Lower leg skin (tissue), 4 donors: ENCODE measurements at regions not wholly inside any gene's neighbourhood (a gene's known extent, or its start where the extent isn't known, plus 50 kb on each side); places are given as distances from the start of the nearest gene placed in this dataset.

ENCODE experiments used
- DNase-seq, 2 donors: peaks; one replicate each; pipeline ENCODE4 v3.0.0-alpha.2; 2019; ENCODE audit warnings: low spot score in 2 of 2
- H3K4me3 ChIP-seq: fragments of 200-600 bp; sonication (generic); 2 replicates; pipeline ENCODE4 v1.5.1; 2017; ENCODE audit warnings: mild to moderate bottlenecking, low read depth; ENCODE audit not compliant: poor library complexity, severe bottlenecking
- POLR2A ChIP-seq, 2 donors: fragments of 450-650 bp; IDR thresholded peaks; one replicate each; pipeline ENCODE4 v1.6.1; 2016 to 2017; ENCODE audit warnings: antibody characterized with exemption in 2 of 2, mild to moderate bottlenecking in 1 of 2, moderate library complexity in 1 of 2
- WGBS, 2 donors: methylation state at CpG; one replicate each; pipeline ENCODE4 v1.1.5; 2018; 5-methylcytosine and 5-hydroxymethylcytosine counted together
- intact Hi-C: fragments of 100-400 bp; cut with DNase I; formaldehyde crosslinking; loops from one replicate; pipeline ENCODE4 v1.15.0; 2023; ENCODE audit warnings: low total_unique reads
- TF ChIP-seq, protein P1 (sequence below), 3 donors: fragments of 450-650 bp; IDR thresholded peaks; one replicate each; pipeline ENCODE4 v1.5.1; 2016; ENCODE audit warnings: antibody characterized with exemption in 3 of 3, mild to moderate bottlenecking in 3 of 3, moderate library complexity in 2 of 3

DNA sequence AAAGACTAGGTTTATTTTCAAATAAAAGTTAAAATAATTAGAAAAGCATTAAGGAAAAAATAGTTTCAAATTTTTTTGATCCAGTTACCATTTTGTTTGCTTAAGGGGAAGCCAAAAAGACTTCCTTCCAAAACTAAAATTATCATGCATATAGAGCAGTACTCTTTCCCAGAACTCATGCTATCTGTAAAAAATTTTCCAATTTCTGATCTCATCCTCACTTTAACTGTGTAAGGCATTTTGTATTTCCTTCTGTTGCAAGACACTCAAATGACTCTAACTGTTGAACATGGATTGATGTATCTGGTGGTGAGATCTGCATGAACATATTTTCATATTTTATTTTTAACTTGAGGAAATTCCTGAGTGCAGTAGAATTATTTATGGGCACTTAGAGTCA is 150.1 kb downstream of the ADAM29 start:
- H3K4me3 ChIP-seq = no peak overlapping the region
- TF ChIP-seq, protein P1, sequence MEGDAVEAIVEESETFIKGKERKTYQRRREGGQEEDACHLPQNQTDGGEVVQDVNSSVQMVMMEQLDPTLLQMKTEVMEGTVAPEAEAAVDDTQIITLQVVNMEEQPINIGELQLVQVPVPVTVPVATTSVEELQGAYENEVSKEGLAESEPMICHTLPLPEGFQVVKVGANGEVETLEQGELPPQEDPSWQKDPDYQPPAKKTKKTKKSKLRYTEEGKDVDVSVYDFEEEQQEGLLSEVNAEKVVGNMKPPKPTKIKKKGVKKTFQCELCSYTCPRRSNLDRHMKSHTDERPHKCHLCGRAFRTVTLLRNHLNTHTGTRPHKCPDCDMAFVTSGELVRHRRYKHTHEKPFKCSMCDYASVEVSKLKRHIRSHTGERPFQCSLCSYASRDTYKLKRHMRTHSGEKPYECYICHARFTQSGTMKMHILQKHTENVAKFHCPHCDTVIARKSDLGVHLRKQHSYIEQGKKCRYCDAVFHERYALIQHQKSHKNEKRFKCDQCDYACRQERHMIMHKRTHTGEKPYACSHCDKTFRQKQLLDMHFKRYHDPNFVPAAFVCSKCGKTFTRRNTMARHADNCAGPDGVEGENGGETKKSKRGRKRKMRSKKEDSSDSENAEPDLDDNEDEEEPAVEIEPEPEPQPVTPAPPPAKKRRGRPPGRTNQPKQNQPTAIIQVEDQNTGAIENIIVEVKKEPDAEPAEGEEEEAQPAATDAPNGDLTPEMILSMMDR (IDR thresholded peaks at IDR 0.05) = no peak
- no peak for TF ChIP-seq POLR2A (IDR thresholded peaks at IDR 0.05)
- intact Hi-C loops = no loop called here
- DNase-seq = no peak

DNA sequence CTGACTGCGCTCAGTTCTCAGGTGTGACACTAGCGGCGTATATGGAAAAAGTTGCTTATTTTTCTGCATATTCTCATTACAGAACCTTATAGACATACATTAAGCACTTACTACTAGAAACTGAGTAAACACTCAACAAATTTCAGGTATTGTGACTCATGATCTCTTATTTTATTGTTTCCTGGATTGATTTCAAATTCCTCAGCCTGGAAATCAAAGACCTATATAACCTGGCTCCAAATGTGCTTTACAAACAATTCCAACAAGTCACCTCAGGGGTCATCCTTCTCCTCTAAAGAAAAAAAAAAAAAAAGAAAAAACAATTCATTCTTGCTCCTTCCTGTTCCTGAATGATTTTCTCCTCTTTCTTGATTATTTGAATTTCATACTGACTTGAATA is 152.3 kb downstream of the ADAM29 start:
- no peak for TF ChIP-seq POLR2A (IDR thresholded peaks at IDR 0.05)
- TF ChIP-seq, protein P1 (IDR thresholded peaks at IDR 0.05) = no peak
- DNase-seq = no peak
- no peak overlapping the region for H3K4me3 ChIP-seq
- 97 to 98% methylated on average over 3 of the region's 3 CpGs for WGBS, 2 donors
- intact Hi-C loops = no loop called here

DNA sequence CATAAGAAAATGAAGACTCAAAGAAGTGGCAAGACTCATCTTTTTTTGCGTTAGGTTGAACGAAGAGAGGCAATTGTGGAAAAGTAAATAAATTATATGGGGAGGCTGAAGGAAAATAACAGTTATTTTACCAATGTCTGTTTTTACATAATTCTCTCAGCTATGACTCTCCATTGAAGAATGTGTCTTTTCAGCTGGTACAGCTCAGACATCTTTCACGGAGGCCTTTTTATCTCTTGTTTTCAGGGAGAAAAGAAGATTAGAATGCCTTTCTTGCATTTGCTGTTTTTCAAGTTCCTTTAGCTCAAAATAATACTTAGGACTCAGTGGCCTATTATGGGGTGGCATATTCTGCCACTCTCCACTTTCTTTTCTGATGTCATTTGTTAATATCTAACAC is 153.0 kb downstream of the ADAM29 start:
- TF ChIP-seq, protein P1 (IDR thresholded peaks at IDR 0.05) = no peak
- TF ChIP-seq POLR2A (IDR thresholded peaks at IDR 0.05) = no peak
- no peak for DNase-seq
- H3K4me3 ChIP-seq = no peak overlapping the region
- intact Hi-C loops = no loop called here
- 28 to 31% methylated on average over 3 of the region's 3 CpGs for WGBS, 2 donors

DNA sequence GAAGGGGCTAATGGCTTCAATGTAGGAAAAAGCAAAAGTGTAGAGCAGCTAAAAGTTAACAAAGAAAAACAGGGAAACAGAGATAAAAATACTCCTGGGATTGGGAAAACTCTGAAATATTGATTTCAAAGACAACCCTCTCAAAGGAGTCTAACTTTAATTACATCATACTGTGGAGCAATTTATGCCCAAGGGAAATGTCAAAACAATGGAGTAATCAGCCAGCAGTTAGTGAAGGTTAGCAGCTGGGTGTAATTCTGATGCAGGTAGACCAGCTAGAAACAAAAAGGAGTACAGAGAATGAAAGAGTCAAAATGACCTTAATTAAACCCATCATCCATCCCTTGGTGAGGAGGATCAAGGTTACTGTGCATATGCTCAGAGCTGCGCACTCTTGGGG is 169.0 kb downstream of the ADAM29 start:
- no peak for TF ChIP-seq POLR2A (IDR thresholded peaks at IDR 0.05)
- TF ChIP-seq, protein P1 (IDR thresholded peaks at IDR 0.05) = no peak
- DNase-seq = no peak
- 89 to 93% methylated on average over 1 of the region's 1 CpG for WGBS, 2 donors
- intact Hi-C loops = no loop called here
- no peak overlapping the region for H3K4me3 ChIP-seq

DNA sequence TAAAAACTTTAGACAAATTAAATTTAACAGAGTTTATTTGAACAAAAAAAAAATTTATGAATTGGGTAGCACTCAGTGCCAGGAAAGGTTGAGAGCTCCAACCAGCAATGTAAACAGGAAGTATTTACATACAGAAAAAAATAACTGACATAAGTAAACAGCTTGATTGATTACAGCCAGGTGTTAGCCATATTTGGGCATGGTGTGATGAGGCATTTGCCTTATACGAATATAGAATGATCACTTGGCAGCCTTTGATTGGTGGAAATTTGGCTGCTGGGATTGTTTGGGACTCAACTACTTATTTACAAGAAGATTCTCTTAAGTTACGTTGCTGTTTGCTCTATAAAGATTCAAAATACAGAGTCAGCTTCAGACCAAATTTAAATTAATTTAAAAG is 172.0 kb downstream of the ADAM29 start:
- DNase-seq = no peak
- intact Hi-C loops = no loop called here
- H3K4me3 ChIP-seq = no peak overlapping the region
- 69 to 74% methylated on average over 2 of the region's 2 CpGs for WGBS, 2 donors
- TF ChIP-seq POLR2A (IDR thresholded peaks at IDR 0.05) = no peak
- TF ChIP-seq, protein P1 (IDR thresholded peaks at IDR 0.05) = no peak

DNA sequence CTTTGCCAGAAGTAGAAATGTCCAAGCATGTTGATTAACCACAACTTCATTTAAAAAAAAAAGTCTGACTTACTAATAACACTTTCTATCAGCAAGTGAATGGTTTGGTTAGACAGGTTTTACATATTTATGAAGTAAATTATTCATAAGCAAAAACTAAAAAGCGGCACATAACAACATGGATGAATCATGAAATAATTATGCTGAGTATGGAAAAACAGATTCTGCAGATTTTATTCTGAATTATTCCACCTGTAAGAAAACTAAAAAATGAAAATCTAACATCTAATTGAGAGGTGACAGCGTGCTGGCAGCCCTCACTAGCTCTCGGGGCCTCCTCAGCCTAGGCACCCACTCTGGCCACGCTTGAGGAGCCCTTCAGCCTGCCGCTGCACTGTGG is 173.5 kb downstream of the ADAM29 start:
- no peak for DNase-seq
- WGBS, 2 donors = 79 to 85% methylated on average over 5 of the region's 5 CpGs
- intact Hi-C loops = no loop called here
- H3K4me3 ChIP-seq = no peak overlapping the region
- no peak for TF ChIP-seq POLR2A (IDR thresholded peaks at IDR 0.05)
- TF ChIP-seq, protein P1 (IDR thresholded peaks at IDR 0.05) = no peak
